Liver (tissue), 8 donors: ENCODE measurements at regions not wholly inside any gene's neighbourhood (a gene's known extent, or its start where the extent isn't known, plus 50 kb on each side); places are given as distances from the start of the nearest gene placed in this dataset.

Experiments used
- DNase-seq: peaks from one replicate; pipeline ENCODE4 v3.0.0-alpha.2; 2017; ENCODE audit warnings: low spot score
- H3K27ac ChIP-seq, 2 donors: one replicate each; pipeline ENCODE4 v1.7.0; 2013; ENCODE audit warnings: inconsistent platforms in 2 of 2, low read length in 2 of 2, control low read depth in 1 of 2, low read depth in 1 of 2, mild to moderate bottlenecking in 1 of 2
- H3K27me3 ChIP-seq, 4 donors: one replicate each; pipeline versions ENCODE4 v1.6.1 to v1.7.0; 2013; ENCODE audit warnings: low read length in 3 of 4, inconsistent platforms in 1 of 4, mild to moderate bottlenecking in 1 of 4, moderate library complexity in 1 of 4; ENCODE audit not compliant: control insufficient read depth in 4 of 4, insufficient read depth in 4 of 4
- H3K36me3 ChIP-seq, 4 donors: one replicate each; pipeline versions ENCODE4 v1.6.1 to v1.7.0; 2013; ENCODE audit warnings: low read length in 3 of 4, mild to moderate bottlenecking in 3 of 4, low read depth in 1 of 4, moderate library complexity in 1 of 4; ENCODE audit not compliant: control insufficient read depth in 4 of 4, insufficient read depth in 3 of 4
- H3K4me1 ChIP-seq, 4 donors: one replicate each; pipeline versions ENCODE4 v1.6.1 to v1.7.0; 2013; ENCODE audit warnings: low read length in 3 of 4, mild to moderate bottlenecking in 3 of 4, moderate library complexity in 1 of 4; ENCODE audit not compliant: control insufficient read depth in 4 of 4, insufficient read depth in 4 of 4
- H3K4me3 ChIP-seq, 3 donors: one replicate each; pipeline versions ENCODE4 v1.6.1 to v1.7.0; 2013; ENCODE audit warnings: low read length in 3 of 3, control low read depth in 1 of 3, low read depth in 1 of 3, mild to moderate bottlenecking in 1 of 3
- H3K9ac ChIP-seq, 2 donors: one replicate each; pipeline ENCODE4 v1.7.0; 2013; ENCODE audit warnings: low read length in 2 of 2, mild to moderate bottlenecking in 2 of 2, moderate library complexity in 2 of 2, control low read depth in 1 of 2, low read depth in 1 of 2
- H3K9me3 ChIP-seq, 4 donors: one replicate each; pipeline versions ENCODE4 v1.6.1 to v1.7.0; 2013; ENCODE audit warnings: low read length in 3 of 4; ENCODE audit not compliant: control insufficient read depth in 4 of 4
- ATF3 ChIP-seq: IDR thresholded peaks from 2 replicates; pipeline ENCODE4 v1.6.1; 2016; ENCODE audit warnings: antibody characterized with exemption
- EGR1 ChIP-seq, 2 donors: IDR thresholded peaks; 2 replicates each; pipeline ENCODE4 v1.6.1; 2016 to 2018; ENCODE audit warnings: antibody characterized with exemption in 2 of 2, low read depth in 2 of 2
- FOXA1 ChIP-seq: IDR thresholded peaks from 2 replicates; pipeline ENCODE4 v1.6.1; 2016; ENCODE audit warnings: antibody characterized with exemption
- FOXA2 ChIP-seq: IDR thresholded peaks from 2 replicates; pipeline ENCODE4 v1.6.1; 2016; ENCODE audit warnings: antibody characterized with exemption
- GABPA ChIP-seq, 2 donors: IDR thresholded peaks in 1 of 2; conservative IDR thresholded peaks in 1 of 2; 2 replicates each; pipeline ENCODE4 v1.6.1; 2016; ENCODE audit warnings: antibody characterized with exemption in 2 of 2, mild to moderate bottlenecking in 1 of 2, moderate library complexity in 1 of 2
- HNF4A ChIP-seq, 2 donors: conservative IDR thresholded peaks; 2 replicates each; pipeline ENCODE4 v1.6.1; 2016; ENCODE audit warnings: antibody characterized with exemption in 2 of 2, mild to moderate bottlenecking in 2 of 2
- HNF4G ChIP-seq: IDR thresholded peaks from 2 replicates; pipeline ENCODE4 v1.6.1; 2016; ENCODE audit warnings: antibody characterized with exemption
- JUND ChIP-seq, 2 donors: IDR thresholded peaks; 2 replicates each; pipeline ENCODE4 v1.6.1; 2016; ENCODE audit warnings: antibody characterized with exemption in 2 of 2
- NR2F2 ChIP-seq: IDR thresholded peaks from 2 replicates; pipeline ENCODE4 v1.6.1; 2016; ENCODE audit warnings: antibody characterized with exemption
- RAD21 ChIP-seq, 2 donors: IDR thresholded peaks; 2 replicates each; pipeline ENCODE4 v1.6.1; 2016; ENCODE audit warnings: antibody characterized with exemption in 2 of 2, mild to moderate bottlenecking in 2 of 2
- RXRA ChIP-seq, 2 donors: IDR thresholded peaks; 2 replicates each; pipeline ENCODE4 v1.6.1; 2017 to 2018; ENCODE audit warnings: antibody characterized with exemption in 2 of 2, mild to moderate bottlenecking in 1 of 2
- SP1 ChIP-seq: IDR thresholded peaks from 2 replicates; pipeline ENCODE4 v1.6.1; 2018; ENCODE audit warnings: antibody characterized with exemption, mild to moderate bottlenecking
- TAF1 ChIP-seq: conservative IDR thresholded peaks from 2 replicates; pipeline ENCODE4 v1.6.1; 2016; ENCODE audit warnings: antibody characterized with exemption, mild to moderate bottlenecking
- YY1 ChIP-seq: IDR thresholded peaks from 2 replicates; pipeline ENCODE4 v1.6.1; 2016; ENCODE audit warnings: antibody characterized with exemption, mild to moderate bottlenecking
- WGBS: extraction: QIAGEN DNeasy Blood & Tissue Kit; methylation state at CpG from one replicate; pipeline ENCODE4 v1.1.7; 2013; 5-methylcytosine and 5-hydroxymethylcytosine counted together
- TF ChIP-seq, protein P1 (sequence below): IDR thresholded peaks from 2 replicates; pipeline ENCODE4 v1.6.1; 2016; ENCODE audit warnings: antibody characterized with exemption
- TF ChIP-seq, protein P2 (sequence below): IDR thresholded peaks from 2 replicates; pipeline ENCODE4 v1.6.1; 2016; ENCODE audit warnings: antibody characterized with exemption
- TF ChIP-seq, protein P3 (sequence below): fragments of 150-350 bp; IDR thresholded peaks from 2 replicates; pipeline ENCODE4 v1.5.1; 2017; ENCODE audit warnings: improper control_type of control experiment, low read depth, low read length; ENCODE audit not compliant: missing input control
- TF ChIP-seq, protein P4 (sequence below): IDR thresholded peaks from 2 replicates; pipeline ENCODE4 v1.6.1; 2016; ENCODE audit warnings: antibody characterized with exemption, mild to moderate bottlenecking
- donor health status: healthy.
- donor health status: healthy.
- donor health status: healthy.
- donor health status: healthy.
- donor health status: healthy.

DNA sequence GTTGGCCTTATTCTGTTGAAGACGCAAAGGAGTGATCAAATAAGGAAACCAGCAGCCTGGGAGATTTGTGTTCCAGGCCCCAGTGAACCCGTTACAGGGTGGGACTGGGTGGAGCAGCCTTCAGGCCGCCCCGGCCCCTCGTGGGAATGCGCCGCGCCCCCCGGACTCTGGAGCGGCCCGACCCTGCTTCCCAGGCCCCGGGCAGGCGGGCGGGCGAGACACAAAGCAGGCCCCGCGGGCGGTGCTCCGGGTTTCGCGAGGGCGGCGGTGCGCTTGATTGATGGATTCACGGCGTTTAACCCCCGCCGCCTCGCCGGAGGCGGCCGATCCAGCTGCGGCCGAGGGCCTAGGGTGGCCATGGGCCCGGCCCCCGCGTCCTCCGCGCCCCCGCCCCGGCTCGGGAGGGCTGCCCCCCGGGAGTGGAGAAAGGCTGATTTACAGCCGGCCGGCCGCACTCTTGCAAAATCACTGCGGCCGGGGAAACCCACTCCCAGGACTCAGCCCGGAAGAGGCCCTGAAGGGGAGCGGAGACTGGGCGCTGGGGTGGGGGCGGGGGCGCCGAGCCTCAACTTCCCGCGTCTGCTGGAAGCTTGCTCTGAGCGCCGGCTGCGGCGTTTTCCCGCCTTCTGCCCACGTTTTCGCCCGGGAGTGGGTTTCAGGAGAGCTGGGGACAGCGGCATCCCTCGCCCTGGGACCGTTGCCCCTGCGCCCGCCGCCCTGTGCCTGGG lies 299.6 kb upstream of the NFE2L3 start:
- TF ChIP-seq GABPA (IDR thresholded peaks at IDR 0.05 in 1 of 2, conservative IDR thresholded peaks at IDR 0.05 in 1 of 2) = no peak
- TF ChIP-seq EGR1 (IDR thresholded peaks at IDR 0.05; ENCODE audit: low read depth in 2 of 2) = no peak
- no peak for TF ChIP-seq RAD21 (IDR thresholded peaks at IDR 0.05)
- TF ChIP-seq HNF4G = no peak
- TF ChIP-seq TAF1 = no peak
- no peak for TF ChIP-seq JUND (IDR thresholded peaks at IDR 0.05)
- TF ChIP-seq SP1 = no peak
- no peak for TF ChIP-seq NR2F2
- H3K4me3 ChIP-seq = peak overlapping the region in 1 of 3 donors; percentile 18
- 6% methylated on average over 70 of the region's 70 CpGs for WGBS
- H3K9me3 ChIP-seq = peaks cover 0 to 11% (median 1%) of the 10 kb centered on the region in 4 donors
- H3K9ac ChIP-seq = no peak overlapping the region
- H3K36me3 ChIP-seq = no peaks in the 10 kb centered on the region
- peaks cover 9 to 35% (median 22%) of the 10 kb centered on the region in 4 donors for H3K27me3 ChIP-seq
- no peak for DNase-seq
- H3K4me1 ChIP-seq = peaks cover 0 to 6% (median 2%) of the 10 kb centered on the region in 4 donors
- no peak overlapping the region for H3K27ac ChIP-seq

- no peak for DNase-seq
- Histone ChIP-seq H3K36me3 (no peaks in the 10 kb centered on the region), H3K27ac (no peak overlapping the region), H3K4me3 (no peak overlapping the region), H3K9me3 (peaks cover 0 to 12% (median 1%) of the 10 kb centered on the region in 4 donors), H3K9ac (no peak overlapping the region), H3K27me3 (peaks cover 9 to 37% (median 25%) of the 10 kb centered on the region in 4 donors), H3K4me1 (peaks cover 0 to 6% (median 2%) of the 10 kb centered on the region in 4 donors)
- TF ChIP-seq HNF4A (conservative IDR thresholded peaks at IDR 0.05) = no peak
- TF ChIP-seq, protein P1, sequence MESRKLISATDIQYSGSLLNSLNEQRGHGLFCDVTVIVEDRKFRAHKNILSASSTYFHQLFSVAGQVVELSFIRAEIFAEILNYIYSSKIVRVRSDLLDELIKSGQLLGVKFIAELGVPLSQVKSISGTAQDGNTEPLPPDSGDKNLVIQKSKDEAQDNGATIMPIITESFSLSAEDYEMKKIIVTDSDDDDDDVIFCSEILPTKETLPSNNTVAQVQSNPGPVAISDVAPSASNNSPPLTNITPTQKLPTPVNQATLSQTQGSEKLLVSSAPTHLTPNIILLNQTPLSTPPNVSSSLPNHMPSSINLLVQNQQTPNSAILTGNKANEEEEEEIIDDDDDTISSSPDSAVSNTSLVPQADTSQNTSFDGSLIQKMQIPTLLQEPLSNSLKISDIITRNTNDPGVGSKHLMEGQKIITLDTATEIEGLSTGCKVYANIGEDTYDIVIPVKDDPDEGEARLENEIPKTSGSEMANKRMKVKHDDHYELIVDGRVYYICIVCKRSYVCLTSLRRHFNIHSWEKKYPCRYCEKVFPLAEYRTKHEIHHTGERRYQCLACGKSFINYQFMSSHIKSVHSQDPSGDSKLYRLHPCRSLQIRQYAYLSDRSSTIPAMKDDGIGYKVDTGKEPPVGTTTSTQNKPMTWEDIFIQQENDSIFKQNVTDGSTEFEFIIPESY = no peak
- TF ChIP-seq, protein P2, sequence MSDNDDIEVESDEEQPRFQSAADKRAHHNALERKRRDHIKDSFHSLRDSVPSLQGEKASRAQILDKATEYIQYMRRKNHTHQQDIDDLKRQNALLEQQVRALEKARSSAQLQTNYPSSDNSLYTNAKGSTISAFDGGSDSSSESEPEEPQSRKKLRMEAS = no peak
- TF ChIP-seq GABPA (IDR thresholded peaks at IDR 0.05 in 1 of 2, conservative IDR thresholded peaks at IDR 0.05 in 1 of 2) = no peak
- TF ChIP-seq HNF4G = no peak
- TF ChIP-seq, protein P3, sequence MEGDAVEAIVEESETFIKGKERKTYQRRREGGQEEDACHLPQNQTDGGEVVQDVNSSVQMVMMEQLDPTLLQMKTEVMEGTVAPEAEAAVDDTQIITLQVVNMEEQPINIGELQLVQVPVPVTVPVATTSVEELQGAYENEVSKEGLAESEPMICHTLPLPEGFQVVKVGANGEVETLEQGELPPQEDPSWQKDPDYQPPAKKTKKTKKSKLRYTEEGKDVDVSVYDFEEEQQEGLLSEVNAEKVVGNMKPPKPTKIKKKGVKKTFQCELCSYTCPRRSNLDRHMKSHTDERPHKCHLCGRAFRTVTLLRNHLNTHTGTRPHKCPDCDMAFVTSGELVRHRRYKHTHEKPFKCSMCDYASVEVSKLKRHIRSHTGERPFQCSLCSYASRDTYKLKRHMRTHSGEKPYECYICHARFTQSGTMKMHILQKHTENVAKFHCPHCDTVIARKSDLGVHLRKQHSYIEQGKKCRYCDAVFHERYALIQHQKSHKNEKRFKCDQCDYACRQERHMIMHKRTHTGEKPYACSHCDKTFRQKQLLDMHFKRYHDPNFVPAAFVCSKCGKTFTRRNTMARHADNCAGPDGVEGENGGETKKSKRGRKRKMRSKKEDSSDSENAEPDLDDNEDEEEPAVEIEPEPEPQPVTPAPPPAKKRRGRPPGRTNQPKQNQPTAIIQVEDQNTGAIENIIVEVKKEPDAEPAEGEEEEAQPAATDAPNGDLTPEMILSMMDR = no peak
- TF ChIP-seq TAF1 = no peak
- no peak for TF ChIP-seq EGR1 (IDR thresholded peaks at IDR 0.05; ENCODE audit: low read depth in 2 of 2)
- no peak for TF ChIP-seq RAD21 (IDR thresholded peaks at IDR 0.05)
- no peak for TF ChIP-seq RXRA (IDR thresholded peaks at IDR 0.05)
- no peak for TF ChIP-seq NR2F2
- TF ChIP-seq ATF3 = no peak
- TF ChIP-seq, protein P4, sequence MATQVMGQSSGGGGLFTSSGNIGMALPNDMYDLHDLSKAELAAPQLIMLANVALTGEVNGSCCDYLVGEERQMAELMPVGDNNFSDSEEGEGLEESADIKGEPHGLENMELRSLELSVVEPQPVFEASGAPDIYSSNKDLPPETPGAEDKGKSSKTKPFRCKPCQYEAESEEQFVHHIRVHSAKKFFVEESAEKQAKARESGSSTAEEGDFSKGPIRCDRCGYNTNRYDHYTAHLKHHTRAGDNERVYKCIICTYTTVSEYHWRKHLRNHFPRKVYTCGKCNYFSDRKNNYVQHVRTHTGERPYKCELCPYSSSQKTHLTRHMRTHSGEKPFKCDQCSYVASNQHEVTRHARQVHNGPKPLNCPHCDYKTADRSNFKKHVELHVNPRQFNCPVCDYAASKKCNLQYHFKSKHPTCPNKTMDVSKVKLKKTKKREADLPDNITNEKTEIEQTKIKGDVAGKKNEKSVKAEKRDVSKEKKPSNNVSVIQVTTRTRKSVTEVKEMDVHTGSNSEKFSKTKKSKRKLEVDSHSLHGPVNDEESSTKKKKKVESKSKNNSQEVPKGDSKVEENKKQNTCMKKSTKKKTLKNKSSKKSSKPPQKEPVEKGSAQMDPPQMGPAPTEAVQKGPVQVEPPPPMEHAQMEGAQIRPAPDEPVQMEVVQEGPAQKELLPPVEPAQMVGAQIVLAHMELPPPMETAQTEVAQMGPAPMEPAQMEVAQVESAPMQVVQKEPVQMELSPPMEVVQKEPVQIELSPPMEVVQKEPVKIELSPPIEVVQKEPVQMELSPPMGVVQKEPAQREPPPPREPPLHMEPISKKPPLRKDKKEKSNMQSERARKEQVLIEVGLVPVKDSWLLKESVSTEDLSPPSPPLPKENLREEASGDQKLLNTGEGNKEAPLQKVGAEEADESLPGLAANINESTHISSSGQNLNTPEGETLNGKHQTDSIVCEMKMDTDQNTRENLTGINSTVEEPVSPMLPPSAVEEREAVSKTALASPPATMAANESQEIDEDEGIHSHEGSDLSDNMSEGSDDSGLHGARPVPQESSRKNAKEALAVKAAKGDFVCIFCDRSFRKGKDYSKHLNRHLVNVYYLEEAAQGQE = no peak
- TF ChIP-seq FOXA1 = no peak
- no peak for TF ChIP-seq JUND (IDR thresholded peaks at IDR 0.05)
- no peak for TF ChIP-seq FOXA2
- TF ChIP-seq SP1 = no peak
- no peak for TF ChIP-seq YY1
- 13% methylated on average over 16 of the region's 16 CpGs for WGBS
These were observed 299.1 kb upstream of the NFE2L3 start for GRCh38 chr7:25852939-25853271.
